ENCODE measurements at regions not wholly inside any gene's neighbourhood (a gene's known extent, or its start where the extent isn't known, plus 50 kb on each side); places are given as distances from the start of the nearest gene placed in this dataset.

DNA sequence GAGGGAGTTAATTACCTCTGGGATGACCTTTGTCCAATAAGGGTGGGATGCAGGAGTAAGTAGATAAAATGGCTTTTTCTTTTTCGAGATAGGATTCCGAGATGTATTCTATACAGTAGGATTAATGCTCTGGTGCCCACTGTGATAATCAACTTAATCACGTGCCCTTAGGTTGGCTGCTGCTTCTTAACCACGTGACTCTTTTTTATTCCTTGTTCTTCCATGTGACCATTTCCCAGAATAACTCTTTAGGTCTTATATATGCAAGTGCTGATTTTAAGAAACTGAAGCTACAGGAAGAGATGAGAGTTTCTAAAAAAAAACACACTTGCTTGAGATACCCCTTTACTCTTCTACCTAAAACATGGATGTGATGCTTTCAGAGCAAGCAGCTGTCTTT, 1628.9 kb downstream of the PCDH7 start:
- no peak for ATAC-seq
- TF ChIP-seq TCF4 (CRISPR knock-in tag; IDR thresholded peaks at IDR 0.05; ENCODE audit: borderline replicate concordance): no peak
- no peak for TF ChIP-seq TOX (CRISPR knock-in tag; IDR thresholded peaks at IDR 0.05; ENCODE audit: borderline replicate concordance)
- no peak for TF ChIP-seq BACH2 (CRISPR knock-in tag; IDR thresholded peaks at IDR 0.05; ENCODE audit: borderline replicate concordance)
- TF ChIP-seq, protein P1, sequence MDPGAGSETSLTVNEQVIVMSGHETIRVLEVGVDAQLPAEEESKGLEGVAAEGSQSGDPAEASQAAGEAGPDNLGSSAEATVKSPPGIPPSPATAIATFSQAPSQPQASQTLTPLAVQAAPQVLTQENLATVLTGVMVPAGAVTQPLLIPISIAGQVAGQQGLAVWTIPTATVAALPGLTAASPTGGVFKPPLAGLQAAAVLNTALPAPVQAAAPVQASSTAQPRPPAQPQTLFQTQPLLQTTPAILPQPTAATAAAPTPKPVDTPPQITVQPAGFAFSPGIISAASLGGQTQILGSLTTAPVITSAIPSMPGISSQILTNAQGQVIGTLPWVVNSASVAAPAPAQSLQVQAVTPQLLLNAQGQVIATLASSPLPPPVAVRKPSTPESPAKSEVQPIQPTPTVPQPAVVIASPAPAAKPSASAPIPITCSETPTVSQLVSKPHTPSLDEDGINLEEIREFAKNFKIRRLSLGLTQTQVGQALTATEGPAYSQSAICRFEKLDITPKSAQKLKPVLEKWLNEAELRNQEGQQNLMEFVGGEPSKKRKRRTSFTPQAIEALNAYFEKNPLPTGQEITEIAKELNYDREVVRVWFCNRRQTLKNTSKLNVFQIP (CRISPR knock-in tag; IDR thresholded peaks at IDR 0.05; ENCODE audit: borderline replicate concordance, low read depth): no peak
- TF ChIP-seq, protein P2, sequence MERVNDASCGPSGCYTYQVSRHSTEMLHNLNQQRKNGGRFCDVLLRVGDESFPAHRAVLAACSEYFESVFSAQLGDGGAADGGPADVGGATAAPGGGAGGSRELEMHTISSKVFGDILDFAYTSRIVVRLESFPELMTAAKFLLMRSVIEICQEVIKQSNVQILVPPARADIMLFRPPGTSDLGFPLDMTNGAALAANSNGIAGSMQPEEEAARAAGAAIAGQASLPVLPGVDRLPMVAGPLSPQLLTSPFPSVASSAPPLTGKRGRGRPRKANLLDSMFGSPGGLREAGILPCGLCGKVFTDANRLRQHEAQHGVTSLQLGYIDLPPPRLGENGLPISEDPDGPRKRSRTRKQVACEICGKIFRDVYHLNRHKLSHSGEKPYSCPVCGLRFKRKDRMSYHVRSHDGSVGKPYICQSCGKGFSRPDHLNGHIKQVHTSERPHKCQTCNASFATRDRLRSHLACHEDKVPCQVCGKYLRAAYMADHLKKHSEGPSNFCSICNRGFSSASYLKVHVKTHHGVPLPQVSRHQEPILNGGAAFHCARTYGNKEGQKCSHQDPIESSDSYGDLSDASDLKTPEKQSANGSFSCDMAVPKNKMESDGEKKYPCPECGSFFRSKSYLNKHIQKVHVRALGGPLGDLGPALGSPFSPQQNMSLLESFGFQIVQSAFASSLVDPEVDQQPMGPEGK (CRISPR knock-in tag; IDR thresholded peaks at IDR 0.05; ENCODE audit: borderline replicate concordance): no peak
- TF ChIP-seq CSDC2 (CRISPR knock-in tag; IDR thresholded peaks at IDR 0.05): no peak
- TF ChIP-seq ZFP30 (CRISPR knock-in tag; IDR thresholded peaks at IDR 0.05): no peak

DNA sequence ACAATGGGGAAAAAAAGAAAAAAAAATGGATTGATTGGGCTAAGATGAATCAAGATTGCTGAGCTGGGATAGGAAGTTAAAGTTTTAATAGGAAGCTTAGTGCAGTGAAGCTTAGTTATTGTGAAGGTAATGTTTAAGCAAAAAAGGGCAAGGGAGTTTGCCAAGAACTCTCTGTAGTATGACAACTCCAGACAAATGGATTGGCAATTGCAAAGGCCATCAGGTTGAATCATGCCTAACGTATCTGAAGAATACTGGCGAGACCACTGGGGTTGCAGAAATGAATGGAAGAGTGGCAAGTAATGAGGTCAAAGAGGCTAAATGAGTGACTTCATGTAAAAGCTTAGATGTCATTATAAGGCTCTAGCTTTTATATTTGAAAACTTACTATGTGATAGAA, 1654.0 kb downstream of the PCDH7 start:
- TF ChIP-seq TOX (CRISPR knock-in tag; IDR thresholded peaks at IDR 0.05; ENCODE audit: borderline replicate concordance): no peak
- TF ChIP-seq RARB (CRISPR knock-in tag; IDR thresholded peaks at IDR 0.05): no peak
- TF ChIP-seq ZC3H10 (CRISPR knock-in tag; IDR thresholded peaks at IDR 0.05): no peak
- no peak for TF ChIP-seq GLIS3 (CRISPR knock-in tag; IDR thresholded peaks at IDR 0.05)
- TF ChIP-seq PPARA (CRISPR knock-in tag; IDR thresholded peaks at IDR 0.05; ENCODE audit: borderline replicate concordance): no peak
- TF ChIP-seq TCF4 (CRISPR knock-in tag; IDR thresholded peaks at IDR 0.05; ENCODE audit: borderline replicate concordance): no peak
- no peak for TF ChIP-seq CSDC2 (CRISPR knock-in tag; IDR thresholded peaks at IDR 0.05)
- no peak for TF ChIP-seq SNAI2 (CRISPR knock-in tag; IDR thresholded peaks at IDR 0.05)
- TF ChIP-seq ZFP30 (CRISPR knock-in tag; IDR thresholded peaks at IDR 0.05): no peak
- no peak for TF ChIP-seq ESRRG (CRISPR knock-in tag; IDR thresholded peaks at IDR 0.05)
- no peak for TF ChIP-seq OSR1 (CRISPR knock-in tag; IDR thresholded peaks at IDR 0.05)
- TF ChIP-seq ZFP3 (CRISPR knock-in tag; IDR thresholded peaks at IDR 0.05): no peak
- TF ChIP-seq, protein P2 (CRISPR knock-in tag; IDR thresholded peaks at IDR 0.05; ENCODE audit: borderline replicate concordance): no peak
- no peak for TF ChIP-seq ZNF8 (CRISPR knock-in tag; IDR thresholded peaks at IDR 0.05)
- TF ChIP-seq ZNF70 (CRISPR knock-in tag; IDR thresholded peaks at IDR 0.05): no peak
- ATAC-seq: no peak

DNA sequence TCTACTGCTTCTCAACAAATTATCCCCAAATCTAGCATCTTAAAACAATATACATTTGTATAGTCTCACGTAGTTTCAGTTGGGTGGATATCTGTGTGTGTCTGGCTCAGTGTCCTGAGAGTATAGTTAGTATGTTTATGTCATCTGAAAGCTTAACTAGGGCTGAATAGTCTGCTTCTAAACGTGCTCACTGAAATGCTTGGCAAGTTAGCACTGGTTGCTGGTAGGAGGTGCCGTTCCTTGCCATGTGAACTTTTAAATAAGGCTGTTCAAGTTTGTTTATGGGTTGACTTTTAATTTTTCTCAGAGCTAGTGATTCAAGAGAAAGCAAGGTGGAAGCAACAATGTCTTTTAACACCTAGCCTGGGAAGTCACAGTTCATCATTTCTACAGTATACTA, 1673.6 kb downstream of the PCDH7 start:
- no peak for ATAC-seq
- TF ChIP-seq ZC3H10 (CRISPR knock-in tag; IDR thresholded peaks at IDR 0.05): no peak
- TF ChIP-seq GLIS3 (CRISPR knock-in tag; IDR thresholded peaks at IDR 0.05): no peak

DNA sequence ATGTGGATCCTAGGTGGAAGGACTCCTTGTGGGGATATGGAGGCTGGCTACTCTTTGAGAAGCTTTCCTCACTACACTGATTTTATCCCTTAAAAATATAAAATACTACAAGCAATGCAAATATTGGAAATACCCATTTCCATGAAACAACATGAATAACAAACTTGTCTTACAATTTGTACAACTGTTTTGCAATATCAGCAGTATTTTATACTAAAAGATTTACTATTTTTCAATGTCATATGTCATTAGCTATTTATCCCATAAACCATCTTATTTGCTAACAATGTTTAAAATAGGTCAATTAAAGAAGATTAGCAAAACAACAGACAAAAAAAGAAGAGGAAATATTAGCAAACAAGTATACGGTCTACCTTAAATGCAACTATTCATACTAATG, 1674.1 kb downstream of the PCDH7 start:
- no peak for ATAC-seq
- TF ChIP-seq, protein P3, sequence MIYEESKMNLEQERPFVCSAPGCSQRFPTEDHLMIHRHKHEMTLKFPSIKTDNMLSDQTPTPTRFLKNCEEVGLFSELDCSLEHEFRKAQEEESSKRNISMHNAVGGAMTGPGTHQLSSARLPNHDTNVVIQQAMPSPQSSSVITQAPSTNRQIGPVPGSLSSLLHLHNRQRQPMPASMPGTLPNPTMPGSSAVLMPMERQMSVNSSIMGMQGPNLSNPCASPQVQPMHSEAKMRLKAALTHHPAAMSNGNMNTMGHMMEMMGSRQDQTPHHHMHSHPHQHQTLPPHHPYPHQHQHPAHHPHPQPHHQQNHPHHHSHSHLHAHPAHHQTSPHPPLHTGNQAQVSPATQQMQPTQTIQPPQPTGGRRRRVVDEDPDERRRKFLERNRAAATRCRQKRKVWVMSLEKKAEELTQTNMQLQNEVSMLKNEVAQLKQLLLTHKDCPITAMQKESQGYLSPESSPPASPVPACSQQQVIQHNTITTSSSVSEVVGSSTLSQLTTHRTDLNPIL (CRISPR knock-in tag; IDR thresholded peaks at IDR 0.05; ENCODE audit: low read depth): no peak
- TF ChIP-seq, protein P4, sequence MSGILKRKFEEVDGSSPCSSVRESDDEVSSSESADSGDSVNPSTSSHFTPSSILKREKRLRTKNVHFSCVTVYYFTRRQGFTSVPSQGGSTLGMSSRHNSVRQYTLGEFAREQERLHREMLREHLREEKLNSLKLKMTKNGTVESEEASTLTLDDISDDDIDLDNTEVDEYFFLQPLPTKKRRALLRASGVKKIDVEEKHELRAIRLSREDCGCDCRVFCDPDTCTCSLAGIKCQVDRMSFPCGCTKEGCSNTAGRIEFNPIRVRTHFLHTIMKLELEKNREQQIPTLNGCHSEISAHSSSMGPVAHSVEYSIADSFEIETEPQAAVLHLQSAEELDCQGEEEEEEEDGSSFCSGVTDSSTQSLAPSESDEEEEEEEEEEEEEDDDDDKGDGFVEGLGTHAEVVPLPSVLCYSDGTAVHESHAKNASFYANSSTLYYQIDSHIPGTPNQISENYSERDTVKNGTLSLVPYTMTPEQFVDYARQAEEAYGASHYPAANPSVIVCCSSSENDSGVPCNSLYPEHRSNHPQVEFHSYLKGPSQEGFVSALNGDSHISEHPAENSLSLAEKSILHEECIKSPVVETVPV (CRISPR knock-in tag; IDR thresholded peaks at IDR 0.05): no peak
- TF ChIP-seq ZNF8 (CRISPR knock-in tag; IDR thresholded peaks at IDR 0.05): no peak
- no peak for TF ChIP-seq PPARA (CRISPR knock-in tag; IDR thresholded peaks at IDR 0.05; ENCODE audit: borderline replicate concordance)
- TF ChIP-seq ISL1 (CRISPR knock-in tag; IDR thresholded peaks at IDR 0.05): no peak
- TF ChIP-seq OSR1 (CRISPR knock-in tag; IDR thresholded peaks at IDR 0.05): no peak
- TF ChIP-seq ESRRG (CRISPR knock-in tag; IDR thresholded peaks at IDR 0.05): no peak
- TF ChIP-seq, protein P2 (CRISPR knock-in tag; IDR thresholded peaks at IDR 0.05; ENCODE audit: borderline replicate concordance): no peak
- no peak for TF ChIP-seq CSDC2 (CRISPR knock-in tag; IDR thresholded peaks at IDR 0.05)

All from SK-N-SH treated with all-trans-retinoic acid at 6 μM for 48 hours (cell line).